HCT116 (cell line): ENCODE measurements at regions not wholly inside any gene's neighbourhood (a gene's known extent, or its start where the extent isn't known, plus 50 kb on each side); places are given as distances from the start of the nearest gene placed in this dataset.

Experiments
- ATAC-seq: fragments of 200-7000 bp; cut with Tn5 transposase; 2 replicates; pipeline ENCODE4 v1.9.1; 2020; ENCODE audit warnings: mild to moderate bottlenecking, moderate library complexity
- BruUV-seq: library from RNA; stranded (reverse); fragments of 400-500 nt; replicated peaks from 2 replicates; lab custom pipeline; 2021; lab: Mats Ljungman, UMichigan
- CTCF ChIA-PET: fragments of 300-600 bp; sonication (Branson Sonifier 250); formaldehyde crosslinking; loops from one replicate; lab custom pipeline; 2021; ENCODE audit warnings: antibody characterized with exemption; lab: Charles Lee
- POLR2A ChIA-PET: fragments of 300-600, 350-600 bp; sonication (Branson Sonifier 250); formaldehyde crosslinking; loops from one replicate; lab custom pipeline; 2021; ENCODE audit warnings: antibody characterized with exemption; lab: Charles Lee
- RAD21 ChIA-PET, 2 experiments: fragments of 300-600 bp; sonication (Branson Sonifier 250); formaldehyde crosslinking; loops; one replicate each; lab custom pipeline; 2023; ENCODE audit warnings: low total read pairs in 2 of 2; ENCODE audit not compliant: uncharacterized antibody in 2 of 2, unreplicated experiment in 2 of 2, low non-redundant PET in 1 of 2; lab: Charles Lee
- DNase-seq: peaks from one replicate; pipeline ENCODE4 v3.0.0-alpha.2; 2010; ENCODE audit warnings: low read depth, low spot score
- H2AFZ ChIP-seq: fragments of 200-600 bp; shearing (Covaris generic), sonication (generic); 2 replicates; pipeline ENCODE4 v1.6.1; 2017; ENCODE audit warnings: low read depth, mixed run types, mixed read lengths, antibody characterized with exemption, low read length; ENCODE audit not compliant: poor library complexity, severe bottlenecking
- H3K27ac ChIP-seq: 2 replicates; pipeline ENCODE4 v1.5.1; 2012; ENCODE audit warnings: low read depth, low read length
- H3K27me3 ChIP-seq: fragments of 200-600 bp; sonication (generic); 2 replicates; pipeline ENCODE4 v1.6.1; 2016; ENCODE audit warnings: mixed run types, low read length, mixed read lengths; ENCODE audit not compliant: insufficient read depth
- H3K36me3 ChIP-seq, 2 experiments: fragments of 200-500 bp in 1 of 2; fragments of 200-600 bp in 1 of 2; sonication (Bioruptor generic) in 1 of 2; sonication (generic) in 1 of 2; 2 replicates each; pipeline versions ENCODE4 v1.5.1 to v1.6.1; 2014 to 2016; ENCODE audit warnings: low read length in 2 of 2, inconsistent platforms in 1 of 2, mixed read lengths in 1 of 2, mixed run types in 1 of 2; ENCODE audit not compliant: insufficient read depth in 2 of 2, control insufficient read depth in 1 of 2
- H3K4me1 ChIP-seq, 2 experiments: fragments of 200-600 bp in 1 of 2; sonication (generic) in 1 of 2; 2 replicates each; pipeline versions ENCODE4 v1.5.1 to v1.6.1; 2012 to 2017; ENCODE audit warnings: low read length in 2 of 2, inconsistent platforms in 1 of 2, mild to moderate bottlenecking in 1 of 2, mixed read lengths in 1 of 2, mixed run types in 1 of 2, moderate library complexity in 1 of 2; ENCODE audit not compliant: insufficient read depth in 2 of 2, control insufficient read depth in 1 of 2
- H3K4me2 ChIP-seq: fragments of 200-600 bp; sonication (generic); 2 replicates; pipeline ENCODE4 v1.6.1; 2017; ENCODE audit warnings: mixed run types, low read length, mixed read lengths
- H3K4me3 ChIP-seq, 2 experiments: fragments of 200-600 bp in 1 of 2; sonication (generic) in 1 of 2; replicated peaks in 1 of 2; 2 replicates each; pipeline ENCODE4 v1.5.1; 2011 to 2016; ENCODE audit warnings: low read length in 2 of 2, control low read depth in 1 of 2, low read depth in 1 of 2, mild to moderate bottlenecking in 1 of 2, mixed read lengths in 1 of 2, mixed run types in 1 of 2
- H3K79me2 ChIP-seq: fragments of 200-600 bp; sonication (generic); 2 replicates; pipeline ENCODE4 v1.6.1; 2017; ENCODE audit warnings: mild to moderate bottlenecking, mixed run types, low read length, moderate library complexity, mixed read lengths; ENCODE audit not compliant: insufficient read depth
- H3K9ac ChIP-seq: fragments of 200-600 bp; sonication (generic); 2 replicates; pipeline ENCODE4 v1.6.1; 2016; ENCODE audit warnings: low read length, mixed read lengths
- H3K9me2 ChIP-seq: fragments of 200-600 bp; sonication (generic), shearing (Covaris generic); 2 replicates; pipeline ENCODE4 v1.6.1; 2017; ENCODE audit warnings: mixed run types, mild to moderate bottlenecking, moderate library complexity; ENCODE audit not compliant: insufficient read depth
- H3K9me3 ChIP-seq, 2 experiments: fragments of 200-500 bp in 1 of 2; fragments of 200-600 bp in 1 of 2; sonication (Bioruptor generic) in 1 of 2; sonication (generic) in 1 of 2; 2 replicates each; pipeline ENCODE4 v1.6.1; 2014 to 2017; ENCODE audit warnings: low read length in 2 of 2, mixed read lengths in 2 of 2, inconsistent platforms in 1 of 2, low read depth in 1 of 2, mild to moderate bottlenecking in 1 of 2, mixed run types in 1 of 2, moderate library complexity in 1 of 2; ENCODE audit not compliant: control insufficient read depth in 1 of 2, insufficient read depth in 1 of 2
- H4K20me1 ChIP-seq: fragments of 200-600 bp; sonication (generic), shearing (Covaris generic); 2 replicates; pipeline ENCODE4 v1.6.1; 2017; ENCODE audit warnings: mixed run types, mild to moderate bottlenecking, moderate library complexity; ENCODE audit not compliant: insufficient read depth
- CEBPB ChIP-seq: IDR thresholded peaks from 2 replicates; pipeline ENCODE4 v1.6.1; 2012; ENCODE audit warnings: low read depth
- CTCF ChIP-seq, 3 experiments: fragments of 200-600 bp in 1 of 3; sonication (generic) in 1 of 3; IDR thresholded peaks in 2 of 3; conservative IDR thresholded peaks in 1 of 3; 2 replicates each; pipeline ENCODE4 v1.5.1; 2012 to 2017; ENCODE audit warnings: low read depth in 2 of 3, low read length in 2 of 3, antibody characterized with exemption in 1 of 3, borderline replicate concordance in 1 of 3, control low read depth in 1 of 3, mild to moderate bottlenecking in 1 of 3, mixed read lengths in 1 of 3, mixed run types in 1 of 3, moderate library complexity in 1 of 3; ENCODE audit not compliant: insufficient read depth in 1 of 3
- EGR1 ChIP-seq: IDR thresholded peaks from 2 replicates; pipeline ENCODE4 v1.6.1; 2012; ENCODE audit warnings: low read depth
- SIN3A ChIP-seq: IDR thresholded peaks from 2 replicates; pipeline ENCODE4 v1.6.1; 2012; ENCODE audit warnings: low read depth
- SP1 ChIP-seq: IDR thresholded peaks from 2 replicates; pipeline ENCODE4 v1.6.1; 2012; ENCODE audit warnings: low read depth
- TCF7L2 ChIP-seq: IDR thresholded peaks from 2 replicates; pipeline ENCODE4 v1.7.0; 2011; ENCODE audit warnings: borderline replicate concordance, inconsistent platforms; ENCODE audit not compliant: insufficient read depth, insufficient read length; ENCODE audit errors: extremely low read depth
- YY1 ChIP-seq: IDR thresholded peaks from 2 replicates; pipeline ENCODE4 v1.6.1; 2011; ENCODE audit warnings: low read length, low read depth, moderate library complexity, mild to moderate bottlenecking; ENCODE audit not compliant: insufficient replicate concordance; ENCODE audit errors: extremely low read depth
- ZNF274 ChIP-seq: fragments of 200-500 bp; sonication (Bioruptor generic); IDR thresholded peaks from 2 replicates; pipeline ENCODE4 v1.6.1; 2014; ENCODE audit warnings: mild to moderate bottlenecking, low read depth, low read length, inconsistent platforms
- intact Hi-C: fragments of 100-400 bp; cut with micrococcal nuclease; formaldehyde crosslinking; loops from 2 replicates; pipeline ENCODE4 v1.10.0; 2022

GRCh38 chr1:116321766-116322175 is 51.3 kb upstream of the ATP1A1 start:
- ChIA-PET CTCF (no interaction called here), POLR2A (no interaction called here), RAD21 (no interaction called here)
- no peaks in the 10 kb centered on the region for H3K27me3 ChIP-seq
- H3K9me3 ChIP-seq, result no peaks in the 10 kb centered on the region
- no peak overlapping the region for H3K4me3 ChIP-seq
- no peak overlapping the region for H2AFZ ChIP-seq
- H3K36me3 ChIP-seq, result no peaks in the 10 kb centered on the region
- no peak overlapping the region for H3K27ac ChIP-seq
- H3K9ac ChIP-seq, result no peak overlapping the region
- TF ChIP-seq SIN3A, result no peak
- TF ChIP-seq CEBPB, result no peak
- no peak for TF ChIP-seq CTCF (IDR thresholded peaks at IDR 0.05 in 2 of 3, conservative IDR thresholded peaks at IDR 0.05 in 1 of 3; ENCODE audit: borderline replicate concordance in 1 of 3, insufficient read depth in 1 of 3, low read depth in 2 of 3, low read length in 2 of 3)
- TF ChIP-seq TCF7L2, result no peak
- TF ChIP-seq ZNF274, result no peak
- TF ChIP-seq SP1, result no peak
- no peak for TF ChIP-seq EGR1
- no peaks in the 10 kb centered on the region for H3K9me2 ChIP-seq
- no peak overlapping the region for H3K4me2 ChIP-seq
- BruUV-seq, result no TSS peak
- intact Hi-C loops, result no loop called here
- no peak for ATAC-seq
- no peak for DNase-seq
- no peaks in the 10 kb centered on the region for H4K20me1 ChIP-seq
- no peaks in the 10 kb centered on the region for H3K79me2 ChIP-seq
- no peaks in the 10 kb centered on the region for H3K4me1 ChIP-seq

GRCh38 chr1:116322752-116323405 is 50.2 kb upstream of the ATP1A1 start:
- CTCF ChIA-PET, result no interaction called here
- BruUV-seq, result no TSS peak

More at GRCh38 chr1:116322752-116323405, 50.2 kb upstream of the ATP1A1 start:
- H4K20me1 ChIP-seq, result no peaks in the 10 kb centered on the region
- intact Hi-C loops, result no loop called here
- H3K79me2 ChIP-seq, result no peaks in the 10 kb centered on the region
- H3K9me3 ChIP-seq, result no peaks in the 10 kb centered on the region
- no peak for DNase-seq
- H3K9me2 ChIP-seq, result no peaks in the 10 kb centered on the region
- no peak overlapping the region for H3K4me3 ChIP-seq
- no peaks in the 10 kb centered on the region for H3K36me3 ChIP-seq
- no peak overlapping the region for H3K27ac ChIP-seq
- H3K27me3 ChIP-seq, result no peaks in the 10 kb centered on the region
- ATAC-seq, result no peak
- TF ChIP-seq YY1 (no peak), ZNF274 (no peak)
- H2AFZ ChIP-seq, result no peak overlapping the region
- no peak overlapping the region for H3K9ac ChIP-seq
- no peaks in the 10 kb centered on the region for H3K4me1 ChIP-seq
- H3K4me2 ChIP-seq, result no peak overlapping the region
- POLR2A ChIA-PET, result no interaction called here
- RAD21 ChIA-PET, result no interaction called here
